Right lobe of liver (tissue), 6 donors: ENCODE measurements at regions not wholly inside any gene's neighbourhood (a gene's known extent, or its start where the extent isn't known, plus 50 kb on each side); places are given as distances from the start of the nearest gene placed in this dataset.

Experiments used
- ATAC-seq, 4 donors: fragments of 200-7000 bp; cut with Tn5 transposase; one replicate each; pipeline ENCODE4 v1.9.1; 2020; ENCODE audit warnings: mild to moderate bottlenecking in 4 of 4, moderate library complexity in 4 of 4
- DNase-seq, 3 donors: peaks; one replicate each; pipeline ENCODE4 v3.0.0-alpha.2; 2020
- H3K27ac ChIP-seq, 3 donors: fragments of 200-600 bp; one replicate each; pipeline ENCODE4 v1.8.0; 2022
- H3K27me3 ChIP-seq, 2 donors: fragments of 200-600 bp; one replicate each; pipeline ENCODE4 v1.8.0; 2022
- H3K36me3 ChIP-seq, 4 donors: fragments of 200-600 bp; sonication (generic) in 1 of 4; one replicate each; pipeline versions ENCODE4 v1.5.1 to v1.8.0; 2017 to 2022; ENCODE audit warnings: control low read depth in 1 of 4
- H3K4me1 ChIP-seq, 4 donors: fragments of 200-600 bp; sonication (generic) in 1 of 4; one replicate each; pipeline versions ENCODE4 v1.5.1 to v1.8.0; 2017 to 2022; ENCODE audit warnings: control low read depth in 1 of 4
- H3K4me3 ChIP-seq, 3 donors: fragments of 200-600 bp; one replicate each; pipeline ENCODE4 v1.8.0; 2022
- H3K9me3 ChIP-seq, 4 donors: fragments of 200-600 bp; sonication (generic) in 1 of 4; one replicate each; pipeline versions ENCODE4 v1.5.1 to v1.8.0; 2017 to 2022; ENCODE audit warnings: control low read depth in 1 of 4
- POLR2A ChIP-seq: fragments of 450-650 bp; IDR thresholded peaks from one replicate; pipeline ENCODE4 v1.6.1; 2017; ENCODE audit warnings: antibody characterized with exemption, mild to moderate bottlenecking
- WGBS: methylation state at CpG from one replicate; pipeline ENCODE4 v1.1.6; 2018; ENCODE audit warnings: low coverage, low lambda C conversion rate; ENCODE audit not compliant: insufficient coverage; ENCODE audit errors: missing lambda C conversion rate; 5-methylcytosine and 5-hydroxymethylcytosine counted together
- intact Hi-C, 2 donors: fragments of 100-400 bp; cut with DNase I; formaldehyde crosslinking; loops; one replicate each; pipeline versions ENCODE4 v1.11.2 to v1.14.1; 2022
- TF ChIP-seq, protein P1 (sequence below), 4 donors: fragments of 200-600 bp in 3 of 4; fragments of 450-650 bp in 1 of 4; IDR thresholded peaks; one replicate each; pipeline versions ENCODE4 v1.5.1 to v1.8.0; 2016 to 2022; ENCODE audit warnings: antibody characterized with exemption in 4 of 4, mild to moderate bottlenecking in 2 of 4
- donor health status: DM: no; HTN: yes; CAD: no.
- donor health status: DM: no; HTN: no; CAD: no.
- donor health status: DM: no; HTN: no; CAD: no.
- donor health status: DM: no; HTN: yes; CAD: no.
- donor health status: DM: no; HTN: yes; CAD: no.

DNA sequence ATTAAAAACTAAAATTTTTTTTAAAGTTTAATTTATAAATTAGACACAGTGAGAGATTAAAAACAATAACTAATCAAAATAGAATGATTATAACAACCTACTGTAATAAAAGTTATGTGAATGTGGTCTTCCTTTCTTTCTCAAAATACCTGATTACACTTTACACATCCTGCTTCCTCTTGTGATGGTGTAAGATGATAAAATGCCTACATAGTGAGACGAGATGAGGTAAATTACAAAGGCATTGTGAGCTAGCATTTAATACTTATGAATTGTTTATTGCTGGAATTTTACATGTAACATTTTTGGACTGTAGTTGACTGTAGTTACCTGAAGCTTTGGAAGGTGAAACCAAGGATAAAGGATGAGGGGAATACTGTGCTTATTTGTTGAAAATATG lies 94.2 kb upstream of the CLEC14A start:
- Histone ChIP-seq H3K4me1 (no peaks in the 10 kb centered on the region), H3K27ac (no peak overlapping the region), H3K36me3 (no peaks in the 10 kb centered on the region), H3K9me3 (no peaks in the 10 kb centered on the region), H3K4me3 (no peak overlapping the region), H3K27me3 (no peaks in the 10 kb centered on the region)
- ATAC-seq (no peak), DNase-seq (no peak)
- WGBS = 16% methylated on average over 1 of the region's 1 CpG
- TF ChIP-seq POLR2A = no peak
- TF ChIP-seq, protein P1, sequence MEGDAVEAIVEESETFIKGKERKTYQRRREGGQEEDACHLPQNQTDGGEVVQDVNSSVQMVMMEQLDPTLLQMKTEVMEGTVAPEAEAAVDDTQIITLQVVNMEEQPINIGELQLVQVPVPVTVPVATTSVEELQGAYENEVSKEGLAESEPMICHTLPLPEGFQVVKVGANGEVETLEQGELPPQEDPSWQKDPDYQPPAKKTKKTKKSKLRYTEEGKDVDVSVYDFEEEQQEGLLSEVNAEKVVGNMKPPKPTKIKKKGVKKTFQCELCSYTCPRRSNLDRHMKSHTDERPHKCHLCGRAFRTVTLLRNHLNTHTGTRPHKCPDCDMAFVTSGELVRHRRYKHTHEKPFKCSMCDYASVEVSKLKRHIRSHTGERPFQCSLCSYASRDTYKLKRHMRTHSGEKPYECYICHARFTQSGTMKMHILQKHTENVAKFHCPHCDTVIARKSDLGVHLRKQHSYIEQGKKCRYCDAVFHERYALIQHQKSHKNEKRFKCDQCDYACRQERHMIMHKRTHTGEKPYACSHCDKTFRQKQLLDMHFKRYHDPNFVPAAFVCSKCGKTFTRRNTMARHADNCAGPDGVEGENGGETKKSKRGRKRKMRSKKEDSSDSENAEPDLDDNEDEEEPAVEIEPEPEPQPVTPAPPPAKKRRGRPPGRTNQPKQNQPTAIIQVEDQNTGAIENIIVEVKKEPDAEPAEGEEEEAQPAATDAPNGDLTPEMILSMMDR (IDR thresholded peaks at IDR 0.05) = no peak
- intact Hi-C loops = no loop called here

DNA sequence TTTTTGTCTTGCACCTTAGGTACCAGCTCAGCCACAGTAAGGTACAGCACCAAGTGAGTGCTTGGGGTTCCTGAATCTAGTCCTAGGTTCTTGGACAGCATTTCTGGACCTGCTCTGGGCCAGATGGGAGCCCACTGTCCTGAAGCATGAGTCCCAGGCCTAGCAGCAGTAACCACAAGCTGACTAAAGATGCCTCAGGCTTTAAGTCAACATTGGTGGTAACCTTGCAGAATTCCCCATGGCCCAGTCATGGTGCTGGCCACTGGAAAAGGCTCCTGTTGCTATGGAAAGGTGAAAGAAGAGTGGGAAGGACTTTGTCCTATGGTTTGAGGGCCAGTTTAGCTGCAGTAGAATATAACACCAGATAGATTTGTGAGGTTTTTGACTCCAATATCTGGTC lies 86.9 kb upstream of the CLEC14A start:
- Histone ChIP-seq H3K9me3 (no peaks in the 10 kb centered on the region), H3K27ac (no peak overlapping the region), H3K4me3 (no peak overlapping the region), H3K4me1 (no peaks in the 10 kb centered on the region), H3K27me3 (no peaks in the 10 kb centered on the region), H3K36me3 (no peaks in the 10 kb centered on the region)
- ATAC-seq (no peak), DNase-seq (no peak)
- intact Hi-C loops = no loop called here
- TF ChIP-seq POLR2A = no peak
- TF ChIP-seq, protein P1 (IDR thresholded peaks at IDR 0.05) = no peak

DNA sequence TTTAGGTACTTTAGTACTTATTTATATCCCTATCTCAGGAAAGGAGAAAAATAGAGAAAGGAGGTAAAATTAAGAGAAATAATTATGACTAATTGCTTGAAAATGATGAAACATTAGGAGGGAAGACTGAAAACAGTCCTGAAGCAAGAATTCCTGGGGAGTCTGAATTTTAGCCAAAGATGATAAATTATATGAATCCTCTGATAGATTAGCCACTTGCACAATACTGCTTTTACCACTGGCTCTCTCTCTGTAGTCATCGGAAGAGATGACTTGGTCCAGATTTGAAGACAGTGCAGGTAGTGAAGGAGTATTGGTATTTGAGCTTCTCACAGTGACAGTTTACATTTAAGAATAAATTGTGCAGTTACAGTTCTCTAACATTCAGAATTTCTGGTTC lies 83.8 kb upstream of the CLEC14A start:
- 78% methylated on average over 1 of the region's 1 CpG for WGBS
- intact Hi-C loops = no loop called here
- no peaks in the 10 kb centered on the region for H3K36me3 ChIP-seq
- H3K9me3 ChIP-seq = no peaks in the 10 kb centered on the region
- TF ChIP-seq POLR2A = no peak
- TF ChIP-seq, protein P1 (IDR thresholded peaks at IDR 0.05) = no peak
- no peaks in the 10 kb centered on the region for H3K4me1 ChIP-seq
- no peak overlapping the region for H3K4me3 ChIP-seq
- H3K27ac ChIP-seq = no peak overlapping the region
- no peaks in the 10 kb centered on the region for H3K27me3 ChIP-seq
- no peak for DNase-seq
- no peak for ATAC-seq

DNA sequence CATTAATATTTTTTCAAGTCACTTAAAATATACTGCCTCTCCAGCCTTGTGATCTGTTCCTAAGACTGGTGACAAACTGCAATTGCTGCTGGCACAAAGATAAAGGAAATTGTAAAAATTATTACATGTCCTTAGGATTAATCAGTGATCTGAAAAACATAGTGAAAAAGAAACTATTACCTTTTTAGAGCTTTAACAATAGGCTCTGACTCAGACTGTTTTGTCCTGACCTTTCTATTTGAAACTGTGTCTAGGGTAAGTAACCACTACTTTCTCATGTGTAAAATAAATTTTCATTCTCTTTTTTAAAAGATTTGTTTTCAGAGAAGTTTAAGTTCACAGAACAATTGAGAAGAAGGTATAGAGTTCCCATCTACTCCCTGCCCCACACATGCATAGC lies 80.4 kb upstream of the CLEC14A start:
- intact Hi-C loops = no loop called here
- Histone ChIP-seq H3K4me3 (no peak overlapping the region), H3K27me3 (no peaks in the 10 kb centered on the region), H3K4me1 (no peaks in the 10 kb centered on the region), H3K36me3 (no peaks in the 10 kb centered on the region), H3K9me3 (no peaks in the 10 kb centered on the region), H3K27ac (no peak overlapping the region)
- DNase-seq (no peak), ATAC-seq (no peak)
- no peak for TF ChIP-seq POLR2A
- TF ChIP-seq, protein P1 (IDR thresholded peaks at IDR 0.05) = no peak

DNA sequence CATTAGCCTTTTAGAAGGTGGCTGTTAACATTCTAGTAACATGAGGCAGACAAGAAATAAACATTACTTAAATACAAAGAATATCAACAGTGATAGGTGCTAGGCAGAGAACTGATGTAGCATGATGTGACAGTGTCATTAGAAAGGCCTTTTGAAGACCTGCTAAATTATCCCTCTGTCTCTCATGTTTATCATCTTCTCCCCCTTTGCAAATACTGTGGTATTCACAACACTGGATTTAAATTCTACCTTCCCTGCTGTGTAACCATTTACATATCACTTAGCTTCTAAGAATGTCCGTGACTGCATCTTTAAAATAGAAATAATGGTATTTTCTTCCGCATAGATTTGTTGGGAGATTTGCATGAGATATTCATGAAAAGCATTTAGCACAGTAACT lies 74.4 kb upstream of the CLEC14A start:
- no peak for ATAC-seq
- intact Hi-C loops = no loop called here
- TF ChIP-seq POLR2A = no peak
- TF ChIP-seq, protein P1 (IDR thresholded peaks at IDR 0.05) = no peak
- no peak for DNase-seq
- Histone ChIP-seq H3K27ac (no peak overlapping the region), H3K9me3 (no peaks in the 10 kb centered on the region), H3K27me3 (no peaks in the 10 kb centered on the region), H3K4me1 (no peaks in the 10 kb centered on the region), H3K36me3 (no peaks in the 10 kb centered on the region), H3K4me3 (no peak overlapping the region)
- WGBS = 64% methylated on average over 2 of the region's 2 CpGs
